ENCODE measurements at regions not wholly inside any gene's neighbourhood (a gene's known extent, or its start where the extent isn't known, plus 50 kb on each side); places are given as distances from the start of the nearest gene placed in this dataset.
"Not testable (repeated sequence)": the region's sequence is repeated elsewhere in the genome, so short reads cannot be mapped to it uniquely, and the experiment has no call there.

GRCh38 chr1:147061880-147062279 is 110.4 kb downstream of the PRKAB2 start:
- not testable (repeated sequence) for TF ChIP-seq CTCF (IDR thresholded peaks at IDR 0.05; ENCODE audit: poor library complexity); EZH2 (IDR thresholded peaks at IDR 0.05; ENCODE audit: borderline replicate concordance)

All from hepatocyte (in vitro differentiated cells).